RWPE1 (cell line): ENCODE measurements at regions not wholly inside any gene's neighbourhood (a gene's known extent, or its start where the extent isn't known, plus 50 kb on each side); places are given as distances from the start of the nearest gene placed in this dataset.
"Not testable (repeated sequence)": the region's sequence is repeated elsewhere in the genome, so short reads cannot be mapped to it uniquely, and the experiment has no call there.

ENCODE experiments used
- CTCF ChIA-PET: fragments of 350-600 bp; sonication (Branson Sonifier 250); formaldehyde crosslinking; extraction: SDS; loops from one replicate; lab custom pipeline; 2021; lab: Yijun Ruan, JAX
- POLR2A ChIA-PET: fragments of 400-600 bp; formaldehyde crosslinking; extraction: SDS; loops from one replicate; lab custom pipeline; 2020; ENCODE audit warnings: antibody characterized with exemption; ENCODE audit not compliant: low non-redundant PET; lab: Yijun Ruan, JAX
- DNase-seq: peaks from one replicate; pipeline ENCODE4 v3.0.0; 2012; ENCODE audit warnings: low spot score
- H3K27ac ChIP-seq: fragments of 450-650 bp; 2 replicates; pipeline ENCODE4 v1.5.1; 2017
- TF ChIP-seq, protein P1 (sequence below): fragments of 450-650 bp; conservative IDR thresholded peaks from 2 replicates; pipeline ENCODE4 v1.5.1; 2017; ENCODE audit warnings: low read depth, mild to moderate bottlenecking

DNA sequence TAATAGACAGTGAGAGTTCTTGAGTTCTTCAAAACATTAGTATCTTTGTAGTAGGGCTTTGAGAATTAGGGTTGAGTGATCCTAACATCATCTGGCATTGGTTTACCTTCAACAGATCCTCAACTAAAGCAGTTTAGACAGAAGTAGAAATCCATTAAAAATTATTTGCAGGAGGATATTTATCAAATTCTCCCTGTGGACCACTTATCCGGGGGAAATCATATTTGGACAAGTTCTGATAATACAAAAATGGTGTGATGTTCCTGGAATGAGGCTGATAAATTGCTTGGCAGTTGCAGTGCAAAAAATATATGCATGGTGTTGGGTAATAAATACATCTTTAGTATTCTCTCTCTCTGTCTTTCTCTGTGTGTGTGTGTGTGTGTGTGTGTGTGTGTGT lies 115.1 kb upstream of the CHODL start:
- TF ChIP-seq, protein P1, sequence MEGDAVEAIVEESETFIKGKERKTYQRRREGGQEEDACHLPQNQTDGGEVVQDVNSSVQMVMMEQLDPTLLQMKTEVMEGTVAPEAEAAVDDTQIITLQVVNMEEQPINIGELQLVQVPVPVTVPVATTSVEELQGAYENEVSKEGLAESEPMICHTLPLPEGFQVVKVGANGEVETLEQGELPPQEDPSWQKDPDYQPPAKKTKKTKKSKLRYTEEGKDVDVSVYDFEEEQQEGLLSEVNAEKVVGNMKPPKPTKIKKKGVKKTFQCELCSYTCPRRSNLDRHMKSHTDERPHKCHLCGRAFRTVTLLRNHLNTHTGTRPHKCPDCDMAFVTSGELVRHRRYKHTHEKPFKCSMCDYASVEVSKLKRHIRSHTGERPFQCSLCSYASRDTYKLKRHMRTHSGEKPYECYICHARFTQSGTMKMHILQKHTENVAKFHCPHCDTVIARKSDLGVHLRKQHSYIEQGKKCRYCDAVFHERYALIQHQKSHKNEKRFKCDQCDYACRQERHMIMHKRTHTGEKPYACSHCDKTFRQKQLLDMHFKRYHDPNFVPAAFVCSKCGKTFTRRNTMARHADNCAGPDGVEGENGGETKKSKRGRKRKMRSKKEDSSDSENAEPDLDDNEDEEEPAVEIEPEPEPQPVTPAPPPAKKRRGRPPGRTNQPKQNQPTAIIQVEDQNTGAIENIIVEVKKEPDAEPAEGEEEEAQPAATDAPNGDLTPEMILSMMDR = no peak
- POLR2A ChIA-PET = no interaction called here
- CTCF ChIA-PET = no interaction called here
- H3K27ac ChIP-seq = no peak overlapping the region
- DNase-seq = no peak

DNA sequence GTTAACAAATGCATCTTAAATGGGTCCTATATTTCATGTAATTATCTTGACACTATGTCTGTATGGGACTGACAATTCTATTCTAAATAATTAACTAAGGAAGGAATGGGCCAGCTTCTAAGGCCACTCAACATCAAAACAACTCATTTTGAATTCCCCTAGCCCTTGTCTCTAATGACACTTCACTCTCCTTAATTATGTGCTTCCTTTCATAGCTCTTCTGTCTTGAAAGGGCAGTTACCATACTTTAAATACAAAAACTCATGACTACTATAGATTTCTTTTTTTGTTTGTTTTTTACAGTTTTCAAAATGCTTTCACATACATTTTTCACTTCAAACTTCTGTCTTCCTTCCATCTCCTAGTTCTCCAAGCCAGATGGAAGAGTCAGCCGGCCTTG lies 126.1 kb upstream of the CHODL start:
- H3K27ac ChIP-seq = no peak overlapping the region
- ChIA-PET POLR2A (no interaction called here), CTCF (no interaction called here)
- DNase-seq = no peak
- TF ChIP-seq, protein P1 = no peak

DNA sequence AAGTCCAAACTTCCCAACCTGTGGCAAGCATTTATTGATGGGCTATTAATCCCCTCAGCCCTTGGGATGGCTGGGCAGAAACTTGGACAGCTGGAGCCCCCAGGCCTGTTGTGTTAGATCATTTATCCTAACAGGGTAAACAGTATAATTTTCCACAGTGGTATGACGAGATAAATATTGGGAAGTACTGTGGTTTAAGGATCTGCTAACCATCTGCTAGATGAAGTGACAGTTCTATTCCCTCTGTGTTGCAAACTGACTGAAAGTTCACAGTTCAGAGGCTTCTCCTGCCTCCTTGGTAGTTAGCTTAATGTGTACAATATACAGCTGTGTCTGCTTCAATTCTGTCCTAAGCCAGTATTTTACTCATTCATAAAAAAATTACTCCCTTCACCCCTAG lies 127.5 kb upstream of the CHODL start:
- POLR2A ChIA-PET = no interaction called here
- H3K27ac ChIP-seq = no peak overlapping the region
- TF ChIP-seq, protein P1 = no peak
- CTCF ChIA-PET = no interaction called here
- DNase-seq = no peak

DNA sequence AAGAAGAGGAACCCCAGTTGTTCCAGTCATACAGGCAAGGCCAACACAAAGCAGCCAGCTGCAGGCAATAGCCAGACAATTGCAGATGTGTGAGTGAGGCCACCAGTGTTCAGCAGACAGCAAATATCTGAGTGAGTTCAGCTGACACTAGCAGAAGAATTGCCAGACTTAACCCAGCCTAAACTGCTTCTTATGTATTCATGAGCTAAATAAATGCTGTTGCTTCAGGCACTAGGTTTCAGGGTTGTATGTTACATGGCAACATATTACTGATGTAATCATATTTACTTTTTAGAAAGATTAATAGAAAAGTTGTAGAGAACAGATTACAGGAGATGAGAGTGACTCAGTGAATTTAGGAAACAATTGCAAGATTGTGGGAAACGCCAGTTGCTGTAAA lies 129.8 kb upstream of the CHODL start:
- ChIA-PET CTCF (interaction anchor here (0.6 kb wide), 1 partner anchor 116 kb away, joined by 4 read pairs; no protein-coding TSS in a partner anchor), POLR2A (no interaction called here)
- no peak for DNase-seq
- TF ChIP-seq, protein P1 = no peak
- no peak overlapping the region for H3K27ac ChIP-seq

DNA sequence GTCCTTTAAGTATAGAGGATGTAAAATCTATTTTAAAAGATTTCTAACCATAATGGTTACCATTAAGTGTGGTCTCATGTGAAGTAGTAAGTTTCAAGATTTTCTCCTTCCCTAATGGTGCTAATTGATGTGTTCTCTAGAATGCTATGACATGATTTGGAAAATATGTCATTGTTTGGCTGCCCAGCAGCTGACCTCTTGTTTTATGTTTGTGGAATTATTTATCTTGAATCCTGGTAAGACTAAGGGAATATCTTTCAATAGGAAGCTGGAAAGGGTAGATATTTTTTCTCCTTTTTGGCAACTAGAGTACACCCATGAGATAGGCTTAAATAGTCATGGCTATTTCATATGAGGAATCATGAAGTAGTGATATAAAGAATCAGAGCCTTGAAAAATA lies 139.8 kb upstream of the CHODL start:
- CTCF ChIA-PET = no interaction called here
- POLR2A ChIA-PET = no interaction called here
- no peak for DNase-seq
- no peak overlapping the region for H3K27ac ChIP-seq
- TF ChIP-seq, protein P1 = no peak

DNA sequence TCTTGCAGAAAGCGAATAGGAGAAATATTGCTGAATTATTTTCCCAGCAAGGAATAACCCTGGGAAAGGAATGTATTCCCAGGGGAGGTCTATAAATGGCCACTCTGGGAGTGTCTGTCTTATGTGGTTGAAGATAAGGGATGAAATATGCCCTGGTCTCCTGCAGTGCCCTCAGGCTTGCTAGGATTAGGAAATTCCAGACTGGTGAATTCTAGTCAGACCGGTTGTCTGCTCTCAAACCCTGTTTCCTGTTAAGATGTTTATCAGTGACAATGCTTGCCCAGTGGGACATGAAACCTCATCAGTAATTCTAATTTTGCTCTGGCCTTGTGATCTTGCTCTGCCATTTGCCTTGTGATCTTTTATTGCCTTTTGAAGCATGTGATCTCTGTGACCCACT lies 148.2 kb upstream of the CHODL start:
- H3K27ac ChIP-seq, DNase-seq, CTCF ChIA-PET, POLR2A ChIA-PET: not testable (repeated sequence)

DNA sequence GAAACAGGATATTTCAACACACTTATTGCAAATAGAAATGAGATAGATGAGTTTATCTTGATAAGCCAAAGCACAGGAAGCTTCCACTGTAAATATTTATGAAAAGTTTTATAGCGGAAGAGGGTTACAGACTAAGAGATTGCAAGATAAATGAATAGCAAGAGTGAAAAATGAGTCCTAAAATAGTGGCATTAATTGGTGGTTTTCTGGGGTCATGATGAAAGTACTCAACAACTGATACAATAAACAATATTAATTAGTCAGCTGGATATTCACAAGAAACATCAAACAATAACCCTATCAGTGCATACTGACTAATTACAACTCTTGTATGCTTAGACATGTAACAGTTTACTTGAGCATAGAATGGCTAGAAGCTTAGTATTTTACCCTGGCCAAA lies 154.8 kb upstream of the CHODL start:
- H3K27ac ChIP-seq = no peak overlapping the region
- no peak for DNase-seq
- TF ChIP-seq, protein P1 = no peak
- ChIA-PET POLR2A (no interaction called here), CTCF (no interaction called here)
